WI38 (cell line): ENCODE measurements at regions not wholly inside any gene's neighbourhood (a gene's known extent, or its start where the extent isn't known, plus 50 kb on each side); places are given as distances from the start of the nearest gene placed in this dataset.

Experiments used
- H3K4me3 ChIP-seq: 2 replicates; pipeline ENCODE4 v1.5.1; 2011; ENCODE audit warnings: low read depth, mild to moderate bottlenecking, control low read depth, low read length
- TF ChIP-seq, protein P1 (sequence below): IDR thresholded peaks from 2 replicates; pipeline ENCODE4 v1.5.1; 2012; ENCODE audit warnings: low read depth, mild to moderate bottlenecking, control low read depth, low read length

DNA sequence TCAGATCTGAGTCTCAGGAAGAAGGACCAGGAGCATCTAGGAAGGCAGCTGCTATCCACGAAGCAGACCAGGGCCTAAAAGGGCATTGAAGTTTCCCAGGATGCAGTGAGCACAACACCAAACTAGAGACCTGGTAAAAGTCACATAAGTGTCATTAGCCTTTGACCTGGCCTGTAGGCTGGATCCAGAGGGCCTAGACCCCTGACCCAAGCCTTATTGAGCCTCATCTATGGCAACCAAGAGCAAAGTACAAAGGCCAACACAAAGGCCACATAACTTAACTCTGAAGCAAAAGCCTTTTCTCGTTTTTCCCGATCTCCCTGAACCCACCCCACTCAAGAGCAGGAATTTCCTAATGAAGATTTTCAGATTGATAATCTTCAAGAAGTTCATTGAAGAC is 127.3 kb upstream of the SRD5A2 start:
- H3K4me3 ChIP-seq, result no peak overlapping the region
- TF ChIP-seq, protein P1, sequence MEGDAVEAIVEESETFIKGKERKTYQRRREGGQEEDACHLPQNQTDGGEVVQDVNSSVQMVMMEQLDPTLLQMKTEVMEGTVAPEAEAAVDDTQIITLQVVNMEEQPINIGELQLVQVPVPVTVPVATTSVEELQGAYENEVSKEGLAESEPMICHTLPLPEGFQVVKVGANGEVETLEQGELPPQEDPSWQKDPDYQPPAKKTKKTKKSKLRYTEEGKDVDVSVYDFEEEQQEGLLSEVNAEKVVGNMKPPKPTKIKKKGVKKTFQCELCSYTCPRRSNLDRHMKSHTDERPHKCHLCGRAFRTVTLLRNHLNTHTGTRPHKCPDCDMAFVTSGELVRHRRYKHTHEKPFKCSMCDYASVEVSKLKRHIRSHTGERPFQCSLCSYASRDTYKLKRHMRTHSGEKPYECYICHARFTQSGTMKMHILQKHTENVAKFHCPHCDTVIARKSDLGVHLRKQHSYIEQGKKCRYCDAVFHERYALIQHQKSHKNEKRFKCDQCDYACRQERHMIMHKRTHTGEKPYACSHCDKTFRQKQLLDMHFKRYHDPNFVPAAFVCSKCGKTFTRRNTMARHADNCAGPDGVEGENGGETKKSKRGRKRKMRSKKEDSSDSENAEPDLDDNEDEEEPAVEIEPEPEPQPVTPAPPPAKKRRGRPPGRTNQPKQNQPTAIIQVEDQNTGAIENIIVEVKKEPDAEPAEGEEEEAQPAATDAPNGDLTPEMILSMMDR, result no peak

DNA sequence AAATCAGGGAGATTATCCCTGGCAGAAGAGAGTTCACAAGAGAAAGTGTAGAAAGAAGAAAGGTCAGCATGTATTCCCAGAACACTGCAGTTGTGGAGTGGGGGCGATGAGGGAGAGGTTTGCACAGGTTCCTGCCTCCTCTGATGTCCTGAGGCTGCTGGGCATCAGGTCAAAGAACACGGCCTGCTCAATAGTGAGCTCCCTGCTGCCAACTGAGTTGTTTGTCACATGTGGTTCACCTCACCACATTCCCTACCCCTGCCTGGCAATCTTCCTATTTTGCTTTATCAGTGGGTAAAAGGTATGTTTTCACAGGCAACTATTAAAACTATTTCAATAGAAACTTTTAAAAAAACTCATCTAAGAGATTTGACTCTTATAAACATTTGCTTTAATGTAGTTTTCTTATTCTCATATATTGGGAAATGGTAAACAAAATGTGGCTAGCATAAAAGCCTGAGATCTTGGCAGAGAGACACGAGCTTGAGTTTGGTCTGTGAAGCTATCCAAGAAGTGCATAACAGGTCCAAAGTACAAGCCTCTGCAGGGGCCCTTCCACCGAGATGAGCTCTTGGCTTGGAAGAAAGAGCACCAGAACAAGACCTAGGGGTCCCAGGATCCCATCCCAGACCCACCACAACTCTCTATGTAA is 123.9 kb upstream of the SRD5A2 start:
- TF ChIP-seq, protein P1, result no peak
- H3K4me3 ChIP-seq, result no peak overlapping the region

GRCh38 chr2:31703253-31703652 is 122.5 kb upstream of the SRD5A2 start:
- no peak overlapping the region for H3K4me3 ChIP-seq
- TF ChIP-seq, protein P1, result no peak

DNA sequence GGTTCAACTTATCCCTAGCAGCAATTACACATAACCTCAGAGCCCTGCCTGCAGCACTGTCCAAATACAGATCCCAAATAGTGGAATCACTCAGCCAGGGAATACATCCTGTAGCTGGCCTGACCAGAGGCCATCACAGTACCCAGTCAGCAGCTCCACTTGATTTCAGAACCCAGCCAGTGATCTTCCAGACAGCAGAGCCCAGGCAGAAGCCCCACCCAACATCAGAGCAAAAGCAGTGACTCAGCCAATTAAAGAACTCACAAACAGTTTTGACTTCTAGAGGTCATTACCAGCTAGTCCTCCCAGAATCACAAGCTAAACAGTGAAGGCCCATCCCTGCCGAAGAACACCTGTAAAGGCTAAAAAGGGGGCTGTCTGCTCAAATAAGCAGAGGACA is 118.0 kb upstream of the SRD5A2 start:
- H3K4me3 ChIP-seq, result no peak overlapping the region
- TF ChIP-seq, protein P1, result no peak

GRCh38 chr2:31696068-31696467 is 115.3 kb upstream of the SRD5A2 start:
- no peak overlapping the region for H3K4me3 ChIP-seq
- TF ChIP-seq, protein P1, result no peak

DNA sequence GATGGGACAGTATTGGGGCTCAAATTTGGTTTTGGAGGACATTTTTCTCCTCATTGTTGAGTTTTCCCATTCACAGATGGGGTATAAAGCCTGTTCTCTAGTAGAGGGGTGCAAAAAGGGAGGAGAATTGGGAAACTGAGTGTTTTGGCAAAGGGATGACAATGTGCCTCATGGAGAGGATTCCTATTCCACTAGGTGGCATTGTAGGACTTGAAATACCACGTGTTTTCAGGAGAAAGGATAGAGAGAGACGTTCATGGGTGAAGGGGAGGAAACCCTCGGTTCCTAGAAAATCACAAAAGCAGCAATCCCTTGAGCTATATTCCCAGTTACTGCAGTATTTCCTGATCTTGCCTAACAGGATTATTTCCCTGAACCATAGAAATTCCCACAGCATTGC is 113.7 kb upstream of the SRD5A2 start:
- TF ChIP-seq, protein P1, result no peak
- H3K4me3 ChIP-seq, result no peak overlapping the region

DNA sequence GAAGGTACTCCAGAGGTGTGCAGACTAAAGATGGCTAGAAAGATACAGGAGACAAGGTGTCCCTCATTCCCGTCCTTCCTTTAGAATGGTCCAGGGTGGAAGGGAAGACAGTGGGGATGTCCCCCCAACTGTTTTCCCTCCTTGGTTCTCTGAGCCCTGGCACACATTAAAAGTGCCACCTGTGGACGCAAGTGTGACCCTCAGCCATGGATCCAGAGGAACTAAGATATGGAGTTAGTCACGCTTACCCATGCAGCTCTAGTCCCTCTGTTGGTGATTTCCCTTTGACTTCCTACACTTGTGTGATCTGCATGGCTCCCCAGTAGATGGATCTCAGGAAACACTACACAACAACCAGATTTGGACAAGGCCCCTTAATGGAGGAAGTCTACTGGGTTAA is 113.1 kb upstream of the SRD5A2 start:
- no peak overlapping the region for H3K4me3 ChIP-seq

More for the DNA sequence above, 113.1 kb upstream of the SRD5A2 start:
- TF ChIP-seq, protein P1, result no peak
